SU-DHL-6 (cell line): ENCODE measurements at regions not wholly inside any gene's neighbourhood (a gene's known extent, or its start where the extent isn't known, plus 50 kb on each side); places are given as distances from the start of the nearest gene placed in this dataset.

Experiments
- CTCF ChIP-seq: fragments of 200-600 bp; sonication (generic); IDR thresholded peaks from one replicate; pipeline ENCODE4 v1.5.1; 2017; ENCODE audit warnings: antibody characterized with exemption, mild to moderate bottlenecking, low read length, moderate library complexity; ENCODE audit not compliant: insufficient read depth, poor library complexity, severe bottlenecking
- EZH2phosphoT487 ChIP-seq: fragments of 200-600 bp; sonication (generic), shearing (Covaris generic); conservative IDR thresholded peaks from 2 replicates; pipeline ENCODE4 v1.6.1; 2018; ENCODE audit warnings: mild to moderate bottlenecking, antibody characterized with exemption, low read length, moderate library complexity, mixed read lengths

- TF ChIP-seq CTCF (no peak), EZH2phosphoT487 (no peak)
Measured at GRCh38 chr5:119968690-119969089, 339.3 kb downstream of the FAM170A start.
